Dermis microvascular lymphatic vessel endothelial cell (primary cell): ENCODE measurements at regions not wholly inside any gene's neighbourhood (a gene's known extent, or its start where the extent isn't known, plus 50 kb on each side); places are given as distances from the start of the nearest gene placed in this dataset.
A peak's percentile ranks its signal among the peaks of the same experiment; 100 is the strongest.
"Not testable (repeated sequence)": the region's sequence is repeated elsewhere in the genome, so short reads cannot be mapped to it uniquely, and the experiment has no call there.

Experiments
- DNase-seq, 2 donors: peaks; one replicate each; pipeline versions ENCODE4 v3.0.0 to v3.0.0-alpha.2; 2010; ENCODE audit warnings: low read depth in 2 of 2

- not testable (repeated sequence) for DNase-seq
These were observed 450.7 kb downstream of the ZNF33B start for GRCh38 chr10:42187501-42188195.

GRCh38 chr10:42177793-42178689, 460.3 kb downstream of the ZNF33B start:
- DNase-seq = peak; percentile 27 to 45

DNA sequence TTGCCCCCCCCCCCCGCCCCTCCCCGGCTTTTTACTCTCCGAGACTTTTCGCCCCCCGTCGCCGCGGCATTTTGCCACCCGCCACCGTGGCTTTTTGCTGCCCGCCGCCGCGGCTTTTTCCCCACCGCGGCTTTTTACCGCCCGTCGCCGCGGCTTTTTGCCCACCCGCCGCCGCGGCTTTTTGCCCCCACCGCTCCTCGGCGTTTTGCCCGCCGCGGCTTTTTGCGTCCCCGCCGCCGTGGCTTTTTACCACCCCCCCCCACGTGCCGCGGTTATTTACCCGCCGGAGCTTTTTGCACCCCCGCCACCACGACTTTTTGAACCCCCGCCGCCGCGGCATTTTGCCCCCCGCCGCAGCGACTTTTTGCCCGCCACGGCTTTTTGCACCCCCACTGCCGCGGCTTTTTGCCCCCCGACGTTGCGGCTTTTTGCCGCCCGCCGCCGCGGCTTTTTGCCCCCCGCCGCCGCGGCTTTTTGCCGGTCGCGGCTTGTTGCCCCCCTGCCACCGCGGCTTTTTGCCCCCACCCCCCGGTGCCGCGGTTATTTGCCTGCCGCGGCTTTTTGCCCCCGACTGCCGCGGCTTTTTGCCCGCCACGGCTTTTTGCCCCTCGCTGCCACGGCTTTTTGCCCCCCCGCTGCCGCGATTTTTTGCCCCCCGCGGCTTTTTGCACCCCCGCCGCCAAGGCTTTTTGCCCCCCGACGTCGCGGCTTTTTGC, 461.1 kb downstream of the ZNF33B start:
- DNase-seq = no peak

DNA sequence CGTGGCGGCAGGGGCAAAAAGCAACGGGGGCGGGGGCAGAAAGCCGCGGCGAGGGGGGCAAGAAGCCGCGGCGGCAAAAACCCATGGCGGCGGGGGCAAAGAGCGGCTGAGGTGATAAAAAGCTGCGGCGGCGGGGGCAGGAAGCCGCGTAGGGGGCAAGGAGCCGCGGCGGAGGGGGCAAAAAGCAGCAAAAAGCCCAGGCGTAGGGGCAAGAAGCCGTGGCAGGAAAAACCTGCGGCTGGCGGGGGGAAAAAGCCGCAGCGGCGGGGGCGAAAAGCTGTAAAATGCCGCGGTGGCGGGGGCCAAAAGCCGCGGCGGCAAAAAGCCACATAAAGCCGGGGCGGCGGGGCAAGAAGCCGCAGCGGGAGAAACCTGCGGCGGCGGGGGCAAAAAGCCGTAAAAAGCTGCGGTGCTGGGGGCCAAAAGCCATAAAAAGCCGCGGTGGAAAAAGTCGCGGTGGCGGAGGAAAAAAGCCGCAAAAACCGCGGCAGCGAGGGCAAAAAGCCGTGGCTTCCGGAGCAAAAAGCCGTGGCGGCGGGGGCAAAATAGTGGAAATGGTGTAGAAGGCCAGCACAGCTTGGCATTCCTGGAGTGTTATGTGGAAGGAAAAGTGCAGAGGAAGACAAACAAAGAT, 487.8 kb downstream of the ZNF33B start:
- DNase-seq = no peak

DNA sequence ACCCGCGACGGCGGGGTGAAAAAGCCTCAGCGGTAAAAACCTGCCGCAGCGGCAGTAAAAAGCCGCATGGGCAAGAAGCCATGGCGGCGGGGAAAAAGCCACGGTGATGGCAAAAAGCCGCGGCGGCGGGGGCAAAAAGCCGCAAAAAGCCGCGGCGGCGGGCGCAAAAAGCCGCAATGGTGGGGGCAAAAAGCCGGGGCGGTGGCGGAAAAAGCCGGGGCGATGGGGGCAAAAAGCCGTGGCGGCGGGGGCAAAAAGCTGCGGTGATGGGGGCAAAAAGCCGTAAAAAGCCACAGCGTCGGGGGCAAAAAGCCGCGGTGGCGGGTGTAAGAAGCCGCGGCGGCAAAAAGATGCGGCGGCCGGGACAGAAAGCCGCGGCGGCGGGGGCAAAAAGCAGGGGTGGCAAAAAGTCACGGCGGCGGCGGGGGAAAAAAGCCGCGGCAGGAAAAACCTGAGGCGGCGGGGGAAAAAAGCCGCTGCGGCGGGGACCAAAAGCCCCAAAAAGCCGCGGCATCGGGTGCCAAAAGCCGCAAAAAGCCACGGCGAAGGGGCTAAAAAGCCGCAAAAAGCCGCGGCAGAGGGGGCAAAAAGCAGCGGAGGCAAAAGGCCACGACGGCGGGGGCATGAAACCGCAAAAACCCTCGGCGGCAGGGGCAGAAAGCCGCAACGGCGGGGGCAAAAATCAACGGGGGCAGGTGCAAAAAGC, 488.5 kb downstream of the ZNF33B start:
- no peak for DNase-seq

- peak in 1 of 2 donors; percentile 23 for DNase-seq
These were observed 489.2 kb downstream of the ZNF33B start for GRCh38 chr10:42149027-42149700.

DNA sequence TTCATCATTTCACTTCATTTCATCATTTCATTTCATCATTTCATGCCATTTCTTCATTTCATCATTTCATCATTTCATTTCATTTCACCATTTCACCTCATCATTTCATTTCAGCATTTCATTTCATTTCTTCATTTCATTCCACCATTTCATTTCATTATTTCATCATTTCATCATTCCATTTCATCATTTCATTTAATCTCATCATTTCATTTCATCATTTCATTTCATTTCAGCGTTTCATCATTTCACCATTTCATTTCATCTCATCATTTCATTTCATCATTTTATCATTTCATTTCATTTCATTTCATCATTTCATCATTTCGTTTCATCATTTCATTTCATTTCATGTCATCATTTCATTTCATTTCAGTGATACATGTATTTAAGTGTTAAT, 492.2 kb downstream of the ZNF33B start:
- not testable (repeated sequence) for DNase-seq

GRCh38 chr10:42138023-42138422, 500.3 kb downstream of the ZNF33B start:
- not testable (repeated sequence) for DNase-seq

GRCh38 chr10:42113158-42113450, 525.3 kb downstream of the ZNF33B start:
- no peak for DNase-seq

GRCh38 chr10:42112331-42113157, 525.8 kb downstream of the ZNF33B start:
- no peak for DNase-seq

DNA sequence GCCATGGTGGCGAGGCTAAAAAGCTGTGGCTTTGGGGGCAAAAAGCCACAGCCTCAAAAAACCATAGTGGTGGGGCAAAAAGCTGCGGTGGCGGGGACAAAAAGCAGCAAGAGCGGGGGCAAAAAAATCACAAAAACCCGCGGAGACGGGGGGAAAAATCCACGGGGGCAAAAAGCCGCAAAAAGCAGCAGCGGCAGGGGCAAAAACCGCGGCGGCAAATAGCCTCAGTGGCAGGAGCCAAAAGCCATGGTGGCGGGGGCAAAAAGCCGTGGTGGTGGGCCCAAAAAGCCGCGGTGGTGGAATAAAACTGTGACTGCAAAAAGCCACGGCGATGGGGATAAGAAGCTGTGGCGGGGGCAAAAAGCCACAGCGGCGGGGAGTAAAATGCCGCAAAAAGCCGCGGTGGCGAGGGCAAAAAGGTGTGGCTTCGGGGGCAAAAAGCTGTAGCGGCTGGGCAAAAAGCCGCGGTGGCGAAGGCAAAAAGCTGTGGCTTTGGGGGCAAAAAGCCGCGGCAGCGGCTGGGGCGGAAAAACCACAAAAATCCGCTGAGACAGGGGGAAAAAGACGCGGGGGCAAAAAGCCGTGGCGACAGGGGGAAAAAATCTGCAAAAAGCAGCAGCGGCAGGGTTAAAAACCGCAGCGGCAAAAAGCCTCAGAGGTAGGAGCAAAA, 526.6 kb downstream of the ZNF33B start:
- DNase-seq = no peak

DNA sequence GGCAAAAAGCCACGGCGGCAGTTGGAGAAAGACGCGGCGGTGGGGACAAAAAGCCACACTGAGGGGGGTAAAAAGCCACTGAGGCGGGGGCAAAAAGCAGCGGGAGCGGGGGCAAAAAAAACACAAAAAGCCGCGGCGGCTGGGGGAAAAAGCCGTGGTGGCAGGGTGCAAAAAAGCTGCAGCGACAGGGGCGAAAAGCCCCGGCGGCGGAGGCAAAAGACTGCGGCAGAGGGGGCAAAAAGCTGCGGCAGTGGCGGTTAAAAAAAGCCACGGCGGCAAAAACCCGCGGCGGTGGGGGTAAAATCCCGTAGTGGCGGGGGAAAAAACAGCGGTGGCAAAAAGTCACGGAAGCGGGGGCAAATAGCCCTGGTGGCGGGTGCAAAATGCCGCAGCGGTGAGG, 527.3 kb downstream of the ZNF33B start:
- no peak for DNase-seq
